NCI-H1048 (cell line): ENCODE measurements at regions not wholly inside any gene's neighbourhood (a gene's known extent, or its start where the extent isn't known, plus 50 kb on each side); places are given as distances from the start of the nearest gene placed in this dataset.

Experiments
- DNase-seq: peaks from one replicate; lab custom pipeline; 2025; lab: John Stamatoyannopoulos, UW

DNA sequence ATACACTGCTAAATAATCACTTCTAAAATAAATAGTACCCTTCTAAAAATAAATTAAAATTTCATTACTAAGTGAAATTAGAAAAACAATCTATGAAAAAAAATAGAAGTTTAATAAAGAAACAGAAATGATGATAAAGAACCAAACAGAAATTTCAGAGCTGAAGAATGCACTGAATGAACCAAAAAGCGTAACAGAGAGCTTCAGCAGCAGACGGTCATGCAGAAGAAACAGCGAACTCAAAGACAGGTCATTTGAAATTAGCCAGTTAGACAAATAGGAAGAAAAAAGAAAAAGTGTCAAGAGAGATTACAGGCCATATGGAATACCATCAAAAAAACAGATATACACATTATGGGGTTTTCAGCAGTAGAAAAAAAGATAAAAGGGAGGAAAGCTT, 706.7 kb downstream of the TBC1D32 start:
- DNase-seq, result no peak

- DNase-seq, result no peak
Measured at GRCh38 chr6:120622127-120622631, 712.1 kb downstream of the TBC1D32 start.

- no peak for DNase-seq
Measured at GRCh38 chr6:120620900-120621299, 713.4 kb downstream of the TBC1D32 start.

DNA sequence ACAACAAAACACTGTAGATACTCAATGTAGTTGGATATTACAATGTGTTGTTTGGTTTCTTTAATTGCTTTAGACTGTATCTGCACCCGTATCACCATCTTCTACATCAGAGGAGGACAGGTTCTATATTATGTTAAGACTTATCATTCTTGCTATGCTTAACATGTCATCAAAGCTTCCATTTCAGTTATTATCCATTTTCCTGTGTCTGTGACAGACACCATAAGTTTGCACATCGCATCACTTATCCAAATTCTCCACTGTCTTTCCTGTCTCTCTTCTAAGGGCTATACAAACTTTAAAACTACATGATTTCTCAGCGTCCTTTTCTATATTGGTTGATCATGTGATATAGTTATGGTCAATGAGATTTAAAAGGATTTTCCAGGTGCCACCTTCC, 719.0 kb downstream of the TBC1D32 start:
- DNase-seq, result no peak

- DNase-seq, result peak; percentile 18
Measured at GRCh38 chr6:120614723-120615122, 719.6 kb downstream of the TBC1D32 start.

DNA sequence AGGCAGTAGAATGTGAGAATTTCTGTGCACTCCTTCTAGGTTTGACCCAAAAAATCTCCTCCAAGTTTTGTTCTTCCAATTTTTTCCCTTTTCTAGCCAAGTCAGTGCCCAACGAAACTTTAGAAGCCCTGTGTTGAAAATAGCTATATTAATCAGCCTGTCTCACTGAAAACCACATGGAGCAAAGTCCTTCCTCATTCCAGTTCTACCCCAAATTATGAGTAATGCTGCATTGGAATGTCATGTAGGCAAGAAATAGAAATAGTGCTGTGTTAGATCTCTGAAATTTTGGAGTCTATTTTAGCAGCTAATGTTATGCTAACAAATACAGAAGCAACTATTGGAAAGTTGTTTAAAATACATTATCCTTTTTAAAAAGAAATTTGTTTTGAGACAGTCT, 725.5 kb downstream of the TBC1D32 start:
- no peak for DNase-seq

DNA sequence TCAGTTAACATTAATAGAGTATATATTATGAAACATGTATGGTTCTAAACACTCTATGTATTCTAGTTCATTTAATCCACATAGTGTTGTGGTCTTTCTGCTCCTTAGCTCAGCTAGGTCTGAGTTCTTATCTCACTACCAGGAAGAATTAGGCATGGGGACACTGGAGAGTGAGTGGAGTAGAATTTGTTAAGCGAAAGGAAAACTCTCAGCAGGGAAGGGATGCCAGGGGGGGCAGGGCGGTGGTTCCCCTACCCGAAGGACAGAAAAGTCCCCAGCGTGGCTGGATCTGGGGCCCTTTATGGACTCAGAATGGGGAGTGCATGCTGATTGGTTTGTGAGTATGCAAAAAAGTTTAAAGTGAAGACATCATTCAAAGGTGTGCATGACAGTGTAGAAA, 727.5 kb downstream of the TBC1D32 start:
- no peak for DNase-seq

DNA sequence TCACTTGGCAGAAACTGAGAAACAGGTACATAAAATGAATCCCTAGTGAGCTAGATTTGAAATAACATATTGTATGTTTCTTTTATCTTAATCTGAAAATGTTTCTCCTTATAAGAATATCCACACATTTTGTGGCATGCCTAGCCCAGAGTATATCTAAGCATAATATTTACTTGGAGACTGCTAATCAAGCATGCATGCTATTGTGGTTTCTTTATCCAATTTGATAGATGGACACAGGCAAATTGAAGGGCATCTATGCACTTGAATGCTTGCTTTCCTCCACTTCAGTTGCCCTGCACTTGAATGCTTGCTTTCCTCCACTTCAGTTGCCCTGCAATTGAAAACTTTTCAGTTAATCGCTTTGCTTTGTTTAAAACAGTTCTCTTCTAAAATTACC, 729.8 kb downstream of the TBC1D32 start:
- DNase-seq, result no peak

DNA sequence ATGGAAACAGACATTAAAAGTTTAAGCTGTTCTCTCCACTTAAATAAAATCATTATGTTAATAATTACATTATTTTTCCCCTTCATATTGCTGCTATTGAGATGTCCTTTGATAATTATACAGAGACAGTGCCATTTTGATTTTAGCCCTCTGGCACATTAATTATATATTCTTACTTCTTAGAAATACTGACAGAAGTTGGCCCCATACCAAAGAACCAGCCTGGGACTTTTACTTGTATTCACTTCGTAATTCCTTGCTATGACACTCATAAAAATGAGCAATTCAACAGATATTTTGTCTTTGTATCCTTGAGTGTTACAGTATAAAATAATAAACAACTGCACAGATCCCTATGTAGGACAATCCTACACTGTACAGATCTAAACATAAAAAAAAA, 743.7 kb downstream of the TBC1D32 start:
- no peak for DNase-seq

DNA sequence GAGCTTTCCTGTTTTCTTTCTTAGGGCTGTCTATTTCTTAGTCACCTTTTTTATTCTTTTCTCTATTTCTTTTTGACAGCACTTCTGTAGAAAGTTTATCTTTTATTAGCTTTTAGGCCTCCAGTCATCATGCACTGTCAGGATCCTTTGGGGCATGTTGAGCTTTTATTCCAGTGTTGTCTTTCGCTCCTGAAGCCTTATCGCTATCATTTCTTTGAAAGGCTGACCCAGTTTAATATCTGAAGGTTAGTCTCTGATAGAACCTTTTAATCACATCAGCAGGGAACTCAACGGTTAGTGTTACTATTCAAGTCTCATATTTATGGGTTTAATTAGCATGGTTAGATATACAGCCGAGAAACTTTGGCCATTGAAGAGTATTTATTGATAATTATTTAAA, 745.9 kb downstream of the TBC1D32 start:
- no peak for DNase-seq

DNA sequence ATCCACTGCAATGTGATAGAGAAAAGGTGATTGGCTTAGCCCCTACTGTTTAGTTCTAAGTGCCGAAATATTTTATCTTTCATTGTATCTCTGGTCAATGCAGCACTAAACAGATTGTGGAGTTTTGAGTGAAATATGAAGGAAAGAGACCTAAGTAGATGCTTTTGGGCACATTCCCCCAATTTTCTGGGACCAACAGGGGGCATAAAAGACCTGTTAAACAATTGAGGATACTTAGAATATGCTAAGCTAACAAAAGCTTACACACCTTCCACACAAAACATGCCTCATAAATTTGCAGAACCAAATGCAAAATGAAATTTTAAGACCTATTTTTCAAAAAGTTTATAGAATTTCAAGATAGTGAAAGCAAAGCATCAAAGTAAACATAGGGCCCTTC, 746.9 kb downstream of the TBC1D32 start:
- DNase-seq, result no peak

DNA sequence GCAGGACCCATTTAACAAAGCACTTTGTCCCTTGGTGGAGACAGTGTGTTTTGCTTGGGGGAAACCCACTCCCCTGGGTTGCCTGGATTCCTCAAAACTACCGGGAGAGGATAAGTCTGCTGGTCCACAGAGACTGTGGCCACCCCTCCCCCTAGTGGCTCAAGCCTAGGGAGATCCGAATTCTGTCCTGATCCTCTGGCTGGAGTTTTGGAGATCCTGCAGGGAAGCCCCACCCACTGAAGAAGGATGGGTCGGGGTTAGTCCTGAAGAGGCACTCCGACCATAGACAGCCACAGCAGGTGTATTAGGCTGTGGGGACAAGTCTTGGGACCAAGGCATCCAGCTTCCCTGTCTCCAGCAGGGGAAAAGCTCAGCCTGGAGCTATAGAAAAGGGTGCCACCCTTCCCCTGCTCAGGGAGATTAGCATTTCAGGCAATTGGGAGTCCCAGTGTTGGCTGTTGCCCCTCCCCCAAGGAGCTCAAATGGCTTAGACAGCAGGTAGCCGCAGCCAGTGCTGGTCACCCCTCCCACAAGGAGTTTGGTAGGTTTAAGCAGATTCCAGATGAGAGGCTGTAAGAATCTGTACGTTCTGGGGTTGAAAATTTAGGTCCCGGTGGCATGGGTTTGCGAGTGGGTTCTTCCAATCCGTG, 750.0 kb downstream of the TBC1D32 start:
- DNase-seq, result no peak

GRCh38 chr6:120576061-120576460, 758.2 kb downstream of the TBC1D32 start:
- DNase-seq, result no peak

DNA sequence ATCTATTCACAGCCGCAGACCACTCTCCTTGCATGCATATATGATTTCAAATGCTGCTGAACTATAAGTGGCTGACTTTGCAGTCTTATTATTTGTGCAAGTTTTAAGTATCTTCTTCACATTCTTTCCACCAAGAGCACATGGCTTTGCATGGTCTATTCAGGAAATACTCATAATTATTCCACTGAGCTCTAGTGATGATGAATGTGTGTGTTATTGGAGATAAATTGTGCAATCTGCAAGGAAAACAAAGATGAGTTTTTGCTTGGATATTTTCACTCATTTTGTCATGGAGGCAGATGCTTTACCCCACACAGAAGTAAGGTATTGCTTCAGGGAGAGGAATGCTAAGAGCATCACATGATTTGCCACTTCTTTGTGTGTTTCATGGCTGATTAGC, 764.6 kb downstream of the TBC1D32 start:
- DNase-seq, result no peak

DNA sequence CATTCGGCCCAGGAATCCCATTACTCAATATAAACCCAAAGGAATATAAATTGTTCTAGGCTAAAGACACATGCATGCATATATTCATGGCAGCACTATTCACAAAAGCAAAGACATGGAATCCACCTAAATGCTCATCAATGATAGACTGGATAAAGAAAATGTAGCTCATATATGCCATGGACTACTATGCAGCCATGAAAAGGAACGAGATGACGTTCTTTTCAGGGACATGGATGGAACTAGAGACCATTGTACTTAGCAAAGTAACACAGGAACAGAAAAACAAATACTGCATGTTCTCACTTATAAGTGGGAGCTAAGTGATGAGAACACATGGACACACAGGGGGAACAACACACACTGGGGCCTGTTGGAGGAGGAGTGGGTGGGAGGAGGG, 769.5 kb downstream of the TBC1D32 start:
- no peak for DNase-seq

DNA sequence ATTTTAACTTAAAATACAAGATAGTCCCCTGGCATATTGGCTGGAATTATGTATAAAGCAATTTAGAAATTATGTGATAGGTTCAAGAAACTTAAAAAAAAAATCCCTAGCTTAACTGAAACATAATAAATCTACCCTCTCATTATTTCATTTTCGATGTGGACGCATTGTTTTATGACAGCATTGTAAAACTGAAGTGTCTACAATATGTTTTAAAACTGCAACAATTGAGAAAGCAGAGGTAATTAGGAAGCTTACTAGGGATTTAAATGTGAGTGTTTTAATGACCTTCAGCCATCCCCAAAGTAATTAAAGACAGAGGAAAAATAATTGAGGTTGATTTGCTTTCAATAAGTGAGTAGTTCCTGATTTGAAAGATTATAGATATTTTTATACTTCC, 776.0 kb downstream of the TBC1D32 start:
- no peak for DNase-seq

- DNase-seq, result no peak
Measured at GRCh38 chr6:120557554-120557953, 776.7 kb downstream of the TBC1D32 start.

DNA sequence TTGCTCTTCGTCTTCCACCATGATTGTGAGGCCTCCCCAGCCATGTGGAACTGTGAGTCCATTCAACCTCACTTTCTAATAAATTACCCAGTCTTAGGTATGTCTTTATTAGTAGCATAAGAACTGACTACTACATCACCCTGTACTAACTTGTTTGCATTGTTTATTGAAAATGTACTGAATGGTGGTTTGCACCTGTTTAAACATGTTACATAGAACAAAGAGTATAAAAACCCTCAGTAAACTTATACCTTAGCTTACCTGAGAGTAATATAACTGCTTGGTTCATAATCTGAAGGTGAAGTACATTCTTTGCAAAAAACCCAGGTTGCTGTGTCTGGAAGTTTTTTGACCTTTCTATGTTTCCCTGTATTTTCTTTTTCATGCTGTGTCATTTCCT, 777.8 kb downstream of the TBC1D32 start:
- no peak for DNase-seq

DNA sequence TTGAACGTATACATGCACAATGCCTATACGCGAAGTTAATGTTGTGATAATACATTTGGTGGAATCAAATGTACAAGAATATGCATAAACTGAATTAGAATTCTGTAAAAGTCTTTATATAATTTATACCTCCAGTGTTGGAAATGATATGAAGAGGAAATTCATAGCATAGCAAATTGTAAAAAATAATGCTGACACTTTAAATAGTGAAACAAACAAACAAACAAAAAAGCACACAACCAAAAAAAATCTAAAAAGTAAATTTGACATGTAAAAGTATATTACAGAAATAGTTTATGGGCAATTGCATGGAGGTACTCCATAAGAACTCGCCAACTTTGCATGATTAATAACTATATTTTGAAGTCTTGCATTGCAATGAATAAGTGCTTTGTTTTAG, 780.9 kb downstream of the TBC1D32 start:
- DNase-seq, result no peak

DNA sequence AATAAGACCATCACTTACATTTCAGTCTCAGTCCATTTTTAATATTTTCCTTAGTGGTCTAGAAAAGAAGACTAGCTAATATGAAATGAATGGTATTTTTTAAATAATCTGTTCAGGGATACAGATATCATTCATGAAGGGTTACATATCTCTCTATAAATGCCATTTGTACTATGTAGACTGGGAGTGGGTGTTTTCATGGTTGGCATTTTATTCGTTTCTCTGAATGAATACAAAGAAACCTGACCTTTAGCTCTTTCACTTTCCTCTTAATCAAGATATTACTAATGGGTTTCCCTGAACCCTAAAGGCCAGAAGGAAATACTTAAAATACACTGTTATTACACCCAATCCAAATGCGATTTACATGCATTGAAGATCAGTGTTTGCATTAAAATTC, 788.9 kb downstream of the TBC1D32 start:
- DNase-seq, result no peak

- no peak for DNase-seq
Measured at GRCh38 chr6:120534954-120535353, 799.3 kb downstream of the TBC1D32 start.

DNA sequence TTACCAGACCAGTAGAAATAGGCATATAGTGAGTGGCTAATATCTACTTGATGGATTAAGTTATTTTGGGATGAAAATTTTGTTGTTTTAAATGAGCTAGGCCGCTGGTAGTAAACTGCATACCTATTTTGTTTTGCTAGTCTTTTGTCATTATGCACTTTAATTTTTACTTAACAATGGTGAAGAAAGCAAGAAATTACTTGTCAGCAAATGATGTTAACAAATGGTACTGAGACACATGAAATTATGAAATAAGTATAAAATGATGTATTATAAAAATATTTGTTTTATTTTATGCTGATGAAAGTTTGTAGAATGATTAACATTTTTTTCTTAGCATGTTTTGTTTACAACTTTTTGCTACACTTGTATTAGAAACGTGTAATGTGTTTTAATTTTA, 807.7 kb downstream of the TBC1D32 start:
- DNase-seq, result no peak

- no peak for DNase-seq
Measured at GRCh38 chr6:120514544-120514943, 819.7 kb downstream of the TBC1D32 start.

- DNase-seq, result no peak
Measured at GRCh38 chr6:120511712-120512111, 822.6 kb downstream of the TBC1D32 start.

DNA sequence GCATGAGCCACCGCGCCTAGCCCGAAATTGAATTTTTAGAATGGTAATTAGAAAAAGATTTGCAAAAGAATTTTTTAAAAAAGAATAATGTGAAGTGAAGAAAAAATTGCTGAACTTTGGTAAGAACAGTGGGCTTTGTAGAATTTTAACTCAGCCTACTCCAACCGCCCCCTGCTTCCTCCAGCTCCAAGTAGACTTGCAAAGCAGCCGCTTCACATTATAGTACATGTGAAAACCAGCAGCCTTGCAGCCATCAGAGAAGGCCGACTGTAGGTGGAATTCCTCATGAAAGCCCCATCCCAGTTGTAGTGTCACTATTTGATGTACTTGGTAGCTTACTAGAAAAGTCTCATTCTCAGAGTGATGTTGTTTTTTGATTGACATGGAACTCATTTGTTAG, 835.6 kb downstream of the TBC1D32 start:
- DNase-seq, result no peak
